Astrocyte of the hippocampus (primary cell): ENCODE measurements at regions not wholly inside any gene's neighbourhood (a gene's known extent, or its start where the extent isn't known, plus 50 kb on each side); places are given as distances from the start of the nearest gene placed in this dataset.
A peak's percentile ranks its signal among the peaks of the same experiment; 100 is the strongest.
"Not testable (repeated sequence)": the region's sequence is repeated elsewhere in the genome, so short reads cannot be mapped to it uniquely, and the experiment has no call there.

Source experiments
- DNase-seq: peaks from one replicate; pipeline ENCODE4 v3.0.0; 2011; ENCODE audit warnings: low read depth, low spot score

GRCh38 chr1:157368941-157369340, 183.4 kb downstream of the FCRL5 start:
- not testable (repeated sequence) for DNase-seq

- no peak for DNase-seq
Measured at GRCh38 chr1:157368363-157368762, 184.0 kb downstream of the FCRL5 start.

GRCh38 chr1:157367870-157368269, 184.4 kb downstream of the FCRL5 start:
- DNase-seq, result no peak

DNA sequence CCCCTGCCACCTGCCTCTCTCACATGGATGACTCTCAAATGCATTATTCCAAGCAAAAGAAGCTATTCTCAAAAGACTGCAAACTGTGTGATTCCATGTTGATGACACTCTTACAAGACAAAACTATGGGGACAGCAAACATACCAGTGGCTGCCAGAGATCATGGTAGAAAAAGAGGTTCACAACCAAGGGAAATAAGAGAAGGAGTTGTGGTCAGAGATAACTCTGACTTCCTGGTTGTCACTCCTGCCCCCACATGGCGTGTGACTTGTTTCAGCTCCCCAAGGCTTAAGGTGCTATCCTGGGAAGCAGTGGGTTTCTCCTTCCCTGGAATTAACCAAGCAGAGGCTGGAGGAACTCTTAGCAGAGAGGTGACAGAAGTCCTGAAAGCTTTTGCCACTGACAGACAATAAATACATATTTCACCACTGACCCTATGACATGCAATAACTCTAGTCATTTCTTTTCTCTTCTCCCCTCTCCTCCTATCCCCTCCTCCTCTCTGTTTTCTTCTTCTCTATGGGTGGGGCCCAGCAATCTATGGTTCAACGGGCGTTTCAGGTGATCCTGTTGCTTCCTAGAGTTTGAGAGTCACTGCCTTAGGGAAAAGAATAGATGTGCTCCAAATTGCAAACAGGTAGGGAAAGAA, 185.1 kb downstream of the FCRL5 start:
- no peak for DNase-seq

DNA sequence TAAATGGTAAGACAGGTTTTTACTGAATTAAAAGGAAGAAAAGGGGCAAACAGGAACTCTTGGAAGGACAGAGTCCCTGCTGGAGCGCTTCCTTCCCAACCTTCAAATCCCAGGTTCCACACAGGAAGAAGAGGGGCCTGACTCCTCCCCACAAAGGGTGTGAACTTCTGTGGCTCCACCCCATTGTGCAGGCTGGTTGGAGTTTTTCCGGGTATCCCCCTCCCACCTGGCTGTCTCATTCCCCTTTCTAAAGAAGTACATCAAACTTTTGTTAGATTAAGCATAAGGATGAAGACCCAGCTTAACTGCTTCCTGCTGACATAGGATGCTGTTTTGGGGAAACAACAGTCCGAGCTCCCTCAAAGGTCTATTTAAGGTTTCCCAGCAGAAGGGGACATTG, 187.7 kb downstream of the FCRL5 start:
- DNase-seq, result no peak

DNA sequence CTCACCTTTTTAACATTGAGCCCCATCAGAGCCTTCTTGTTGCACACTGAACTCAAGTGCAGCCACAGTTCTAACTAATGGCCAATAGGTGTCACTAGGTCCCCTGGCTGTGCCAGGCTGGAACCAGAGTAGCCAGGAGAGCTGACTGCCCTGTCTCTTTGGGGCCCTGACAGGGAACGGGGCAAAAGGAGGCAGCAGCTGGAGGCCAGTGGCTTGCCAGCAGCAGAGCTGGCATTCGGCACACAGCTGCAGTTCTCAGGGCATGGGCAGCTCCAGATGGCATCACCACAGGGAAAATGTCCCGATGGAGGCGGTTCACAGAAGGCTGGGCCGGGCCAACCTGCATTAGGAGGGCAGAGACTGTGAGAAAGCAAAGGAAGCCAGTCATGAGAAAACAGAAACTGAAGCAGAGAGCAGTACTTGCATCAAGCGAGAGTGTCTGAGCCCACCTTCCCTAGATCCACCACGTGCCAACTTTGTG, 188.6 kb downstream of the FCRL5 start:
- peak; percentile 29 for DNase-seq

DNA sequence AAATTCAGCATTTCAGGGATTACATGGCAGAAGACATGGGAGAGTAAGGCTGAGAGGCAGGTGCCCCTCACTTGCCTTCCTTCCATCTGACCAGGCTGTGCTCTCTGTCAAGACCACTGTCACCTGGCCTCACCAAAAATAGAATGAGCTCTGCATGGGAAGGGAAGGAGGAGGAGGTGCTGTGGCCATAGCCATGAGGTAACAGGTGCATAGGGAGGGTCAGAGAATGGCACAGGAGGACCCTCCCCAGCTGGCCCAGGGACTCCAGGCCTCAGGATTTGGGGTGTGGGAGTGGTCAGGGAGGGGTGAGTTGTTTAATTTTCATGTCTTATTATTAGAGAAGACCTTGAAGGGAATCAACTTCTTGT, 192.3 kb downstream of the FCRL5 start:
- DNase-seq, result no peak

GRCh38 chr1:157359314-157360022, 192.8 kb downstream of the FCRL5 start:
- no peak for DNase-seq

- no peak for DNase-seq
Measured at GRCh38 chr1:157357111-157357510, 195.2 kb downstream of the FCRL5 start.

- DNase-seq, result no peak
Measured at GRCh38 chr1:157356601-157357000, 195.7 kb downstream of the FCRL5 start.

DNA sequence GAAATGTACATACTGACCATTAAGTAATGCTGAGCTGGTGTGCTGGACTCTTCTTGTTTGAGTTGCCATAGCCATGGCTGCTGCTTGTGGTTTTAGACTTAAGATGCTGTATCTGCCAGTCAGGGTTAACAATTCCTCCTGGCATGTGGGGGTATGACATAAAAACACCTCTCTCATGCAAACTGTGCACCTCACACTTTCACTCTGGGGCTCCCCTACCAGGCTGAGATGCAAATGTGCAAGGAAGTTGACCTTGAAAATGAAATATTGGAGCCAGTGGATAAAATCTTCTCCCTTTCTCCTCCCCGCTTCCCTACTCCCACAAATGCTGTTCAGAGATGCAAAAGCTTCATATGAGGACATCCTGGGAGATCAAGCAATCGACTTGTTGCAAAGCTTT, 198.8 kb downstream of the FCRL5 start:
- DNase-seq, result no peak

DNA sequence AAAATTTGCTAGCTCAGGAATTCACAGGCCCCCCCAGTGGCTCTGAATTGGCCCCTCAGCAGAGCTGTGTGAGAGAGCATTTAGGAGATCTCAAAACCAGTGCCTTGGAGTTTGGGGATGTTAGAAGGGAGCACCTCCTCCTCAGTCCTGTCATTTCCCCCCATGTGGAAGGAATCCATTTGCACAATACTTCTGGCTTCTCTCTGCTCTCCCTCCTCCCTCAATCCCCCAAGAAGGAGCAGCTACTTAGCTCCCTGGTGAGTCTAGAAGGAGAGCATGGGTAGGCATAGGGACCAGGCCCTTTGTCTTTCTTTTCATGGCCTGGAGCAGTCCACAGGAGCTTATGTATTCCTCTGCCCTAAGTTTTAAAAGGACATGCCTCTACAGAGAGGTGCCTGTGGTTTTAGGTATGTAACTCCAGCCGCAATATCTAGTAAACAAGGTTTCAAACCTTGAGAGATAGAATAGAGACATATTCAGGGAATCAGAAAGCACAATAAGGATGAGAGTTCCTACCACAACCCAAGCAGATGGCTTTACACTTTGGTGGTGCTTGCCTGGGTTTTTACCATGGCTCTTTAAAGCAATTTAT, 199.4 kb downstream of the FCRL5 start:
- no peak for DNase-seq

DNA sequence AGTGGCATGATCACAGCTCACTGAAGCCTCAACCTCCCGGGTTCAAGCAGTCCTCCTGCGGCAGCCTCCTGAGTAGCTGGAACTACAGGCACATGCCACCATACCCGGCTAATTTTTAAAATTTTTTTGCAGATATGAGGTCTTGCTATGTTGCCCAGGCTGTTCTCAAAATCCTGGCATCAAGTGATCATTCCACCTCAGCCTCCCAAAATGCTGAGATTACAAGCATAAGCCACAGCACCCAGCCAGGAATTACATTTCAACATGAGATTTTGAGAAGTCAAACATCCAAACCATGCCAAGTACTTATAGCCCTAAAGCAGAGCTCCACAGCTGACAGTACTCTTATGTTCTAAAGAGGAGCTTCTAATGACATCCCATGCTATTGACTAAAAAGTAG, 200.1 kb downstream of the FCRL5 start:
- no peak for DNase-seq

DNA sequence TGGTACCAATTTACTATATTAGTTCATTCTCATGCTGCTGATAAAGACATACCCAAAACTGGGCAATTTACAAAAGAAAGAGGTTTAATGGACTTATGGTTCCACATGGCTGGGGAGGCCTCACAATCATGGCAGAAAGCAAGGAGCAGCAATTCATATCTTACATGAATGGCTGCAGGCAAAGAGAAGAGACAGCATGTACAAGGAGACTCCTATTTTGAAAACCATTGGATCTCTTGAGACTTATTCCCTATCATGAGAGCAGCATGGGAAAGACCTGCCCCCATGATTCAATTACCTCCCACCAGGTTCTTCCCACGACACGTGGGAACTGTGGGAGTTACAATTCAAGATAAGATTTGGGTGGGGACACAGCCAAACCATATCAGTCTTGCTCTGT, 200.5 kb downstream of the FCRL5 start:
- not testable (repeated sequence) for DNase-seq

DNA sequence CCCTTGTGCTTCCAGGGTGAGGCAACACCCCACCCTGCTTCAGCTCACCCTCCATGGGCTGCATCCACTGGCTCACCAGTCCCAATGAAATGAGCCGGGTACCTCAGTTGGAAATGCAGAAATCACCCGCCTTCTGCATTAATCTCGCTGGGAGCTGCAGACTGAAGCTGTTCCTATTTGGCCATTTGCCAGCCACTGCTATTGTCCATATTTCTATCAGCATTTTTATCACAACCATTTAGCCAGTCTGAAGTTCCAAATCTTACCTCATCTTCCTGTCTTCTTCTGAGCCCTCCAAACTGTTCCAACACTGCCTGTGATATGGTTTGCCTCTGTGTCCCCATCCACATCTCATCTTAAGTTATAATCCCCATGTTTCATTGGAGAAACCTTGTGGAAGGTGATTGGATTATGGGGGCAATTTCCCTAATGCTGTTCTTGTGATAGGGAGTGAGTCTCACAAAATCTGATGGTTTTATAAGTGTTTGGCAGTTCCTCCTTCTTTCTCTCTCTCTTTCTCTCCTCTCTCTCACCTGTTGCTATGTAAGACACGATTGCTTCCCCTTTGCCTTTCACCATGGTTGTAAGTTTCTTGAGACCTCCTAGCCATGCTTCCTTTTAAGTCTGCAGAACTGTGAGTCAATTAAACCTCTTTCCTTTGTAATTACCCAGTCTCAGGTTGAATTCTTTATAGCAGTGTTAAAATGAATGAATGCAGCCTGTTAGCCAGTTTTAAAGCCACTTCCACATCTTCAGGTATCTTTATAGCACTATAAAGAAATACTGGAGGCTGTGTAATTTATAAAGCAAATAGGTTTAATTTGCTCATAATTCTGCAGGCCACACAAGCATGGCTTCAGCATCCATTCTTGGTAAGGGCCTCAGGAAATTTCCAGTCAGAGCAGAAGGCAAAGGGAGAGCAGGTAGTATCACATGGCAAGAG, 203.5 kb downstream of the FCRL5 start:
- DNase-seq, result no peak

- no peak for DNase-seq
Measured at GRCh38 chr1:157347506-157347905, 204.8 kb downstream of the FCRL5 start.

GRCh38 chr1:157337785-157338184, 199.6 kb upstream of the ETV3 start:
- DNase-seq, result not testable (repeated sequence)

DNA sequence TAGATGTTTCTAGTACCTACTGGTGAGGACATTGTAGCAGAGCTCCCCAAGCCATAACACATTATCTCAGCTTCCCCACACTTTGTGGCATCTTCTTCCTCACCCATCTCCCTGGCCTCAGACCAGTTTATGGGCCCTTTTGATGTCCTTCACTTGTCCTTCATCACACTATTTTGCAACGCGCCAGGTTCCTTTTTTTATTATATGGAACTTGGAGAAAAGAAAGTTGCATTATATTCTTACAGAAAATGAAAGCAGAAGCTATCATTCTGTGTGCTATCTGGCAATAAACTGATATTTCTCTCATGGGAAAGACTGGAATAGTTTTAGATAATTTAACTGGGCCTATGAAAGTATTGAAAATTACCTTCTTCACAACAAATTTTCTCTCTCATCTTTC, 196.9 kb upstream of the ETV3 start:
- DNase-seq, result no peak

GRCh38 chr1:157334041-157334440, 195.8 kb upstream of the ETV3 start:
- no peak for DNase-seq

GRCh38 chr1:157330177-157330576, 192.0 kb upstream of the ETV3 start:
- not testable (repeated sequence) for DNase-seq

GRCh38 chr1:157328120-157328519, 189.9 kb upstream of the ETV3 start:
- not testable (repeated sequence) for DNase-seq
